ENCODE measurements at regions not wholly inside any gene's neighbourhood (a gene's known extent, or its start where the extent isn't known, plus 50 kb on each side); places are given as distances from the start of the nearest gene placed in this dataset.

- no peaks in the 10 kb centered on the region for H3K4me1 ChIP-seq (ENCODE audit: insufficient read depth)
- H3K4me2 ChIP-seq, result no peak overlapping the region
- H3K27me3 ChIP-seq (ENCODE audit: insufficient read depth), result no peaks in the 10 kb centered on the region
- Mint-ChIP-seq H3K9me3 (peaks cover 5% of the 10 kb centered on the region; the same call in 2 of the 3 replicates), H3K4me3 (no peak overlapping the region), H3K36me3 (ENCODE audit: low read depth) (no peaks in the 10 kb centered on the region), H3K27ac (no peak overlapping the region), H3K4me1 (no peaks in the 10 kb centered on the region), H3K27me3 (ENCODE audit: insufficient read depth, low read depth, poor library complexity) (no peaks in the 10 kb centered on the region)
- H3K9me2 ChIP-seq (ENCODE audit: insufficient read depth), result 0 out of 2 replicates have a peak, but pooled peaks cover 3% of the 10 kb centered on the region
- H3K27ac ChIP-seq (ENCODE audit: low read depth), result no peak overlapping the region
- H3K79me2 ChIP-seq (replicated peaks; ENCODE audit: insufficient read depth), result no peaks in the 10 kb centered on the region
- no peaks in the 10 kb centered on the region for H3F3A ChIP-seq (replicated peaks; ENCODE audit: low read depth)
- TF ChIP-seq POLR2AphosphoS5 (IDR thresholded peaks at IDR 0.05; ENCODE audit: low read depth), result no peak
- no peaks in the 10 kb centered on the region for H3K36me3 ChIP-seq (ENCODE audit: insufficient read depth)
- no peak for DNase-seq (ENCODE audit: low spot score)
- H4K20me1 ChIP-seq (replicated peaks; ENCODE audit: insufficient read depth), result no peaks in the 10 kb centered on the region
- no peak overlapping the region for H3K4me3 ChIP-seq
- peak overlapping the region; percentile 43; the same call in 1 of the 2 replicates for H2AFZ ChIP-seq
- no peak for ATAC-seq
These were observed 128.4 kb downstream of the GALC start for GRCh38 chr14:87864356-87865270.

- no peaks in the 10 kb centered on the region for H3K36me3 ChIP-seq (ENCODE audit: insufficient read depth)
- ATAC-seq, result no peak
- no peaks in the 10 kb centered on the region for H3F3A ChIP-seq (replicated peaks; ENCODE audit: low read depth)
- H3K9me2 ChIP-seq (ENCODE audit: insufficient read depth), result no peaks in the 10 kb centered on the region; the same call in 1 of the 2 replicates
- peaks cover 10% of the 10 kb centered on the region; the same call in 2 of the 3 replicates for H3K9me3 Mint-ChIP-seq
- no peak overlapping the region for H3K27ac ChIP-seq (ENCODE audit: low read depth)
- H3K79me2 ChIP-seq (replicated peaks; ENCODE audit: insufficient read depth), result no peaks in the 10 kb centered on the region
- H3K4me3 ChIP-seq, result no peak overlapping the region
- H3K27me3 Mint-ChIP-seq (ENCODE audit: insufficient read depth, low read depth, poor library complexity), result peaks cover 3% of the 10 kb centered on the region
- H3K4me2 ChIP-seq, result no peak overlapping the region
- H3K4me3 Mint-ChIP-seq, result no peak overlapping the region
- H3K4me1 Mint-ChIP-seq, result no peaks in the 10 kb centered on the region
- no peak overlapping the region for H2AFZ ChIP-seq
- DNase-seq (ENCODE audit: low spot score), result no peak
- no peak overlapping the region for H3K27ac Mint-ChIP-seq
- H3K4me1 ChIP-seq (ENCODE audit: insufficient read depth), result no peaks in the 10 kb centered on the region
- H4K20me1 ChIP-seq (replicated peaks; ENCODE audit: insufficient read depth), result no peaks in the 10 kb centered on the region
- H3K36me3 Mint-ChIP-seq (ENCODE audit: low read depth), result no peaks in the 10 kb centered on the region
- H3K27me3 ChIP-seq (ENCODE audit: insufficient read depth), result no peaks in the 10 kb centered on the region
- TF ChIP-seq NANOG (IDR thresholded peaks at IDR 0.05; ENCODE audit: borderline replicate concordance) (no peak), REST (IDR thresholded peaks at IDR 0.05; ENCODE audit: unreplicated experiment) (no peak), ZNF331 (CRISPR knock-in tag; IDR thresholded peaks at IDR 0.05; ENCODE audit: low read depth) (no peak), EZH2phosphoT487 (IDR thresholded peaks at IDR 0.05; ENCODE audit: unreplicated experiment) (no peak), STAT1 (IDR thresholded peaks at IDR 0.05; ENCODE audit: unreplicated experiment) (no peak), ZNF114 (CRISPR knock-in tag; IDR thresholded peaks at IDR 0.05) (no peak), POLR2AphosphoS5 (IDR thresholded peaks at IDR 0.05; ENCODE audit: low read depth) (no peak), CREB1 (CRISPR knock-in tag; IDR thresholded peaks at IDR 0.05; ENCODE audit: low read depth) (no peak), JUNB (IDR thresholded peaks at IDR 0.05; ENCODE audit: unreplicated experiment) (no peak), EZH2 (IDR thresholded peaks at IDR 0.05; ENCODE audit: low read depth, unreplicated experiment) (no peak)
- TF ChIP-seq, protein P1, sequence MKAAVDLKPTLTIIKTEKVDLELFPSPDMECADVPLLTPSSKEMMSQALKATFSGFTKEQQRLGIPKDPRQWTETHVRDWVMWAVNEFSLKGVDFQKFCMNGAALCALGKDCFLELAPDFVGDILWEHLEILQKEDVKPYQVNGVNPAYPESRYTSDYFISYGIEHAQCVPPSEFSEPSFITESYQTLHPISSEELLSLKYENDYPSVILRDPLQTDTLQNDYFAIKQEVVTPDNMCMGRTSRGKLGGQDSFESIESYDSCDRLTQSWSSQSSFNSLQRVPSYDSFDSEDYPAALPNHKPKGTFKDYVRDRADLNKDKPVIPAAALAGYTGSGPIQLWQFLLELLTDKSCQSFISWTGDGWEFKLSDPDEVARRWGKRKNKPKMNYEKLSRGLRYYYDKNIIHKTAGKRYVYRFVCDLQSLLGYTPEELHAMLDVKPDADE (IDR thresholded peaks at IDR 0.05), result no peak
- TF ChIP-seq, protein P2, sequence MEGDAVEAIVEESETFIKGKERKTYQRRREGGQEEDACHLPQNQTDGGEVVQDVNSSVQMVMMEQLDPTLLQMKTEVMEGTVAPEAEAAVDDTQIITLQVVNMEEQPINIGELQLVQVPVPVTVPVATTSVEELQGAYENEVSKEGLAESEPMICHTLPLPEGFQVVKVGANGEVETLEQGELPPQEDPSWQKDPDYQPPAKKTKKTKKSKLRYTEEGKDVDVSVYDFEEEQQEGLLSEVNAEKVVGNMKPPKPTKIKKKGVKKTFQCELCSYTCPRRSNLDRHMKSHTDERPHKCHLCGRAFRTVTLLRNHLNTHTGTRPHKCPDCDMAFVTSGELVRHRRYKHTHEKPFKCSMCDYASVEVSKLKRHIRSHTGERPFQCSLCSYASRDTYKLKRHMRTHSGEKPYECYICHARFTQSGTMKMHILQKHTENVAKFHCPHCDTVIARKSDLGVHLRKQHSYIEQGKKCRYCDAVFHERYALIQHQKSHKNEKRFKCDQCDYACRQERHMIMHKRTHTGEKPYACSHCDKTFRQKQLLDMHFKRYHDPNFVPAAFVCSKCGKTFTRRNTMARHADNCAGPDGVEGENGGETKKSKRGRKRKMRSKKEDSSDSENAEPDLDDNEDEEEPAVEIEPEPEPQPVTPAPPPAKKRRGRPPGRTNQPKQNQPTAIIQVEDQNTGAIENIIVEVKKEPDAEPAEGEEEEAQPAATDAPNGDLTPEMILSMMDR (conservative IDR thresholded peaks at IDR 0.05; ENCODE audit: low read depth in 2 of 2), result no peak
These were observed 129.9 kb downstream of the GALC start for GRCh38 chr14:87863047-87863446.

Data from GM23338 (cell line).